Pancreas (tissue), 10 donors: ENCODE measurements at regions not wholly inside any gene's neighbourhood (a gene's known extent, or its start where the extent isn't known, plus 50 kb on each side); places are given as distances from the start of the nearest gene placed in this dataset.
A peak's percentile ranks its signal among the peaks of the same experiment; 100 is the strongest.

Experiments
- ATAC-seq, 4 donors: fragments of 200-7000 bp; cut with Tn5 transposase; one replicate each; pipeline versions ENCODE4 v1.8.0 to v1.9.1; 2020; ENCODE audit warnings: mild to moderate bottlenecking in 4 of 4, moderate library complexity in 4 of 4
- DNase-seq, 6 donors: peaks; one replicate each; pipeline ENCODE4 v3.0.0-alpha.2; 2020
- FAIRE-seq: peaks from 2 replicates; lab custom pipeline; 2012; peaks lifted over from hg19 to GRCh38; lab: Jason Lieb, UNC
- H3K27ac ChIP-seq, 4 donors: fragments of 200-600 bp; sonication (generic); 1 replicate in 3 of 4; 2 replicates in 1 of 4; pipeline versions ENCODE4 v1.5.0 to v1.8.0; 2020
- H3K27me3 ChIP-seq, 4 donors: fragments of 200-600 bp; one replicate each; pipeline ENCODE4 v1.8.0; 2021
- H3K36me3 ChIP-seq, 3 donors: fragments of 200-600 bp; sonication (generic) in 1 of 3; one replicate each; pipeline versions ENCODE4 v1.5.0 to v1.8.0; 2020 to 2021
- H3K4me1 ChIP-seq, 3 donors: fragments of 200-600 bp; one replicate each; pipeline ENCODE4 v1.8.0; 2021
- H3K4me3 ChIP-seq, 4 donors: fragments of 200-600 bp; sonication (generic) in 2 of 4; one replicate each; pipeline versions ENCODE4 v1.5.0 to v1.8.0; 2020 to 2021
- H3K9me3 ChIP-seq, 4 donors: fragments of 200-600 bp; one replicate each; pipeline ENCODE4 v1.8.0; 2021
- WGBS, 2 donors: extraction: QIAGEN DNeasy Blood & Tissue Kit; methylation state at CpG; one replicate each; pipeline ENCODE4 v1.1.7; 2013; 5-methylcytosine and 5-hydroxymethylcytosine counted together
- intact Hi-C, 3 donors: fragments of 100-400 bp; cut with DNase I; formaldehyde crosslinking; loops; one replicate each; pipeline versions ENCODE4 v1.11.1 to v1.14.2; 2022
- TF ChIP-seq, protein P1 (sequence below), 4 donors: fragments of 200-600 bp; sonication (generic) in 3 of 4; IDR thresholded peaks; one replicate each; pipeline versions ENCODE4 v1.5.0 to v1.8.0; 2021; ENCODE audit warnings: antibody characterized with exemption in 4 of 4
- donor health status: healthy with polysubstance abuse.
- donor health status: DM: no; HTN: no; CAD: no; lungs with moderate emphysema.
- donor health status: DM: no; HTN: no; CAD: no.
- donor health status: control.
- donor health status: control.
- donor health status: Bipolar disorder and iron deficiency.
- donor health status: DM: yes; HTN: yes; CAD: no.
- donor health status: DM: no; HTN: no; CAD: no.
- donor health status: DM: no; HTN: no; CAD: no.
- donor health status: DM: yes; HTN: yes; CAD: no.

- H3K36me3 ChIP-seq = no peaks in the 10 kb centered on the region
- H3K27me3 ChIP-seq = no peaks in the 10 kb centered on the region
- no peak for ATAC-seq
- 67 to 92% methylated on average over 1 of the region's 1 CpG for WGBS, 2 donors
- intact Hi-C loops = loop anchor here in 2 of 3 donors (5.0 to 10.0 kb wide), 2 partner anchors 130 to 187 kb away; partner anchors contain the start of gene BMP2 (in 1 of the 2)
- H3K4me3 ChIP-seq = no peak overlapping the region
- TF ChIP-seq, protein P1, sequence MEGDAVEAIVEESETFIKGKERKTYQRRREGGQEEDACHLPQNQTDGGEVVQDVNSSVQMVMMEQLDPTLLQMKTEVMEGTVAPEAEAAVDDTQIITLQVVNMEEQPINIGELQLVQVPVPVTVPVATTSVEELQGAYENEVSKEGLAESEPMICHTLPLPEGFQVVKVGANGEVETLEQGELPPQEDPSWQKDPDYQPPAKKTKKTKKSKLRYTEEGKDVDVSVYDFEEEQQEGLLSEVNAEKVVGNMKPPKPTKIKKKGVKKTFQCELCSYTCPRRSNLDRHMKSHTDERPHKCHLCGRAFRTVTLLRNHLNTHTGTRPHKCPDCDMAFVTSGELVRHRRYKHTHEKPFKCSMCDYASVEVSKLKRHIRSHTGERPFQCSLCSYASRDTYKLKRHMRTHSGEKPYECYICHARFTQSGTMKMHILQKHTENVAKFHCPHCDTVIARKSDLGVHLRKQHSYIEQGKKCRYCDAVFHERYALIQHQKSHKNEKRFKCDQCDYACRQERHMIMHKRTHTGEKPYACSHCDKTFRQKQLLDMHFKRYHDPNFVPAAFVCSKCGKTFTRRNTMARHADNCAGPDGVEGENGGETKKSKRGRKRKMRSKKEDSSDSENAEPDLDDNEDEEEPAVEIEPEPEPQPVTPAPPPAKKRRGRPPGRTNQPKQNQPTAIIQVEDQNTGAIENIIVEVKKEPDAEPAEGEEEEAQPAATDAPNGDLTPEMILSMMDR (IDR thresholded peaks at IDR 0.05) = no peak
- no peak for FAIRE-seq
- DNase-seq = no peak
- H3K4me1 ChIP-seq = peaks cover 0 to 6% (median 0%) of the 10 kb centered on the region in 3 donors
- no peak overlapping the region for H3K27ac ChIP-seq
- H3K9me3 ChIP-seq = no peaks in the 10 kb centered on the region
Observed at GRCh38 chr20:6635034-6635736, 132.3 kb upstream of the BMP2 start.

GRCh38 chr20:6632187-6632586 is 135.3 kb upstream of the BMP2 start:
- ATAC-seq = no peak
- H3K27me3 ChIP-seq = no peaks in the 10 kb centered on the region
- 48 to 55% methylated on average over 4 of the region's 4 CpGs for WGBS, 2 donors
- H3K36me3 ChIP-seq = no peaks in the 10 kb centered on the region
- intact Hi-C loops = loop anchor here in 1 of 3 donors (10.0 kb wide), 1 partner anchor 133 kb away; the partner anchor contains the start of gene BMP2
- TF ChIP-seq, protein P1 (IDR thresholded peaks at IDR 0.05) = no peak
- H3K4me3 ChIP-seq = no peak overlapping the region
- FAIRE-seq = no peak
- H3K9me3 ChIP-seq = no peaks in the 10 kb centered on the region
- no peak for DNase-seq
- H3K4me1 ChIP-seq = peaks cover 0 to 6% (median 0%) of the 10 kb centered on the region in 3 donors
- H3K27ac ChIP-seq = no peak overlapping the region

- H3K27me3 ChIP-seq = no peaks in the 10 kb centered on the region
- H3K4me1 ChIP-seq = no peaks in the 10 kb centered on the region
- H3K4me3 ChIP-seq = no peak overlapping the region
- TF ChIP-seq, protein P1 (IDR thresholded peaks at IDR 0.05) = no peak
- H3K9me3 ChIP-seq = no peaks in the 10 kb centered on the region
- peak in 1 of 4 donors; percentile 37 for ATAC-seq
- no peak for FAIRE-seq
- H3K27ac ChIP-seq = no peak overlapping the region
- intact Hi-C loops = loop anchor here in 1 of 3 donors (10.0 kb wide), 1 partner anchor 134 kb away; the partner anchor contains the start of gene BMP2
- 49 to 53% methylated on average over 2 of the region's 2 CpGs for WGBS, 2 donors
- H3K36me3 ChIP-seq = no peaks in the 10 kb centered on the region
- no peak for DNase-seq
Observed at GRCh38 chr20:6630514-6630913, 137.0 kb upstream of the BMP2 start.

DNA sequence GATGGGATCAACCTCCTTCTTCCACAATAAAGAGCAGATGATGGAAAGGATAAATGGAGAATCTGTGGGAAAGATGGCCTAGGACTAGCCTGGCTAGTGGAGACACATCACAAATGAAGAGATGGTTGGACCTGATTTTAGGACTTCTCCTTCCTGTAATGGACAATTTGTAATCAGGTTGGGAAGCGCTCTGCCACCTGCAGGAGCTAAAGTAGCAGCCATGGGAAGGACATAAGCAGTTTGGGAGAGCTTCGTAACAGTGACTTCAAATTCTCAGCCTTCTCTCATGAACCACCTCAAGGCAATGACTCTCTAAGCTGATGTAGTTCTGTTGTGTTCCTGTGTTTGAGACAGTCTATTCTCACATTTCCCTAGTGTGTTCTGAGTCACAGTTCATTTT is 137.9 kb upstream of the BMP2 start:
- TF ChIP-seq, protein P1 (IDR thresholded peaks at IDR 0.05) = no peak
- Histone ChIP-seq H3K27me3 (no peaks in the 10 kb centered on the region), H3K4me1 (no peaks in the 10 kb centered on the region), H3K36me3 (no peaks in the 10 kb centered on the region), H3K4me3 (no peak overlapping the region), H3K27ac (no peak overlapping the region), H3K9me3 (no peaks in the 10 kb centered on the region)
- DNase-seq (no peak), FAIRE-seq (no peak), ATAC-seq (no peak)
- intact Hi-C loops = no loop called here
- WGBS, 2 donors = 84 to 97% methylated on average over 2 of the region's 2 CpGs

DNA sequence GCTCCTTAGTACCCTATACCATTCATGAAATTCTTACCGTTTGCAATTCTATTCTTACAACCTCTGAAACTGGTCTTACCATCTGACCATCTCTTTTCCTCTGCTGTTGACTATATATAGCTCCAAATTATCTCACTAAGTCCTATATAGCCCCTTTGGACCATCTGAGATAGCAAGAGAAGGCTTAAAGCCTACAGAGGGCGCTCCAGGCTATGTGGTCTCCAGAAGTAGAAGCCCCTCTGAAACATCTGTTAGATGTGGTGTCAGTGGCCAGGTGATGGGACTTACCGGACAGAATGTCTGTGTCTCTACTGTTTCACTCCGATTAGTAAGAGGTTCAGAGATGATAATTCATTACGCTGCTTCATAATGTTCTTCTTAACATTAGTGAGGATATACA is 140.7 kb upstream of the BMP2 start:
- Histone ChIP-seq H3K4me3 (no peak overlapping the region), H3K27ac (no peak overlapping the region), H3K36me3 (no peaks in the 10 kb centered on the region), H3K27me3 (no peaks in the 10 kb centered on the region), H3K9me3 (no peaks in the 10 kb centered on the region), H3K4me1 (no peaks in the 10 kb centered on the region)
- DNase-seq (no peak), FAIRE-seq (no peak), ATAC-seq (no peak)
- TF ChIP-seq, protein P1 (IDR thresholded peaks at IDR 0.05) = no peak
- intact Hi-C loops = no loop called here
- 73 to 83% methylated on average over 5 of the region's 5 CpGs for WGBS, 2 donors
